ENCODE measurements at regions not wholly inside any gene's neighbourhood (a gene's known extent, or its start where the extent isn't known, plus 50 kb on each side); places are given as distances from the start of the nearest gene placed in this dataset.

- H3K36me3 ChIP-seq (ENCODE audit: low read depth, missing control alignments): no peaks in the 10 kb centered on the region
- H3K4me3 ChIP-seq: no peak overlapping the region
- no peak for DNase-seq
- no peaks in the 10 kb centered on the region for H3K9me3 ChIP-seq
- TF ChIP-seq CTCF (IDR thresholded peaks at IDR 0.05) (no peak), POLR2A (IDR thresholded peaks at IDR 0.05) (no peak)
- no peaks in the 10 kb centered on the region for H3K27me3 ChIP-seq
- H3K27ac ChIP-seq: no peak overlapping the region
- intact Hi-C loops (cut with DNase I; ENCODE audit: low total_unique reads): no loop called here
- H3K4me1 ChIP-seq: no peaks in the 10 kb centered on the region
Measured at GRCh38 chr13:61142506-61142905, 273.1 kb downstream of the PCDH20 start.

GRCh38 chr13:61138857-61139256, 276.8 kb downstream of the PCDH20 start:
- no peak for DNase-seq
- intact Hi-C loops (cut with DNase I; ENCODE audit: low total_unique reads): no loop called here
- no peaks in the 10 kb centered on the region for H3K9me3 ChIP-seq
- TF ChIP-seq POLR2A (IDR thresholded peaks at IDR 0.05): no peak
- no peak for TF ChIP-seq CTCF (IDR thresholded peaks at IDR 0.05)
- no peaks in the 10 kb centered on the region for H3K4me1 ChIP-seq
- H3K27ac ChIP-seq: no peak overlapping the region
- H3K36me3 ChIP-seq (ENCODE audit: low read depth, missing control alignments): no peaks in the 10 kb centered on the region
- no peak overlapping the region for H3K4me3 ChIP-seq
- no peaks in the 10 kb centered on the region for H3K27me3 ChIP-seq

- no peaks in the 10 kb centered on the region for H3K27me3 ChIP-seq
- TF ChIP-seq CTCF (IDR thresholded peaks at IDR 0.05): no peak
- intact Hi-C loops (cut with DNase I; ENCODE audit: low total_unique reads): no loop called here
- DNase-seq: no peak
- H3K4me3 ChIP-seq: no peak overlapping the region
- H3K9me3 ChIP-seq: no peaks in the 10 kb centered on the region
- no peaks in the 10 kb centered on the region for H3K36me3 ChIP-seq (ENCODE audit: low read depth, missing control alignments)
- WGBS, 2 donors: 82 to 86% methylated on average over 1 of the region's 1 CpG
- no peak overlapping the region for H3K27ac ChIP-seq
- H3K4me1 ChIP-seq: no peaks in the 10 kb centered on the region
Measured at GRCh38 chr13:61136515-61136914, 279.1 kb downstream of the PCDH20 start.

- intact Hi-C loops (cut with DNase I; ENCODE audit: low total_unique reads): no loop called here
- 60 to 63% methylated on average over 4 of the region's 4 CpGs for WGBS, 2 donors
- no peak overlapping the region for H3K27ac ChIP-seq
- H3K4me1 ChIP-seq: no peaks in the 10 kb centered on the region
- no peak for TF ChIP-seq POLR2A (IDR thresholded peaks at IDR 0.05)
- no peak for TF ChIP-seq CTCF (IDR thresholded peaks at IDR 0.05)
- no peak for DNase-seq
- H3K4me3 ChIP-seq: no peak overlapping the region
- H3K9me3 ChIP-seq: no peaks in the 10 kb centered on the region
- H3K27me3 ChIP-seq: no peaks in the 10 kb centered on the region
- H3K36me3 ChIP-seq (ENCODE audit: low read depth, missing control alignments): no peaks in the 10 kb centered on the region
Measured at GRCh38 chr13:61136093-61136492, 279.6 kb downstream of the PCDH20 start.

- no peaks in the 10 kb centered on the region for H3K27me3 ChIP-seq
- no peaks in the 10 kb centered on the region for H3K36me3 ChIP-seq (ENCODE audit: low read depth, missing control alignments)
- no peaks in the 10 kb centered on the region for H3K9me3 ChIP-seq
- DNase-seq: no peak
- H3K4me3 ChIP-seq: no peak overlapping the region
- 87 to 95% methylated on average over 2 of the region's 2 CpGs for WGBS, 2 donors
- TF ChIP-seq POLR2A (IDR thresholded peaks at IDR 0.05) (no peak), CTCF (IDR thresholded peaks at IDR 0.05) (no peak)
- no peak overlapping the region for H3K27ac ChIP-seq
- H3K4me1 ChIP-seq: no peaks in the 10 kb centered on the region
- intact Hi-C loops (cut with DNase I; ENCODE audit: low total_unique reads): no loop called here
Measured at GRCh38 chr13:61135583-61135982, 280.1 kb downstream of the PCDH20 start.
